ENCODE measurements at regions not wholly inside any gene's neighbourhood (a gene's known extent, or its start where the extent isn't known, plus 50 kb on each side); places are given as distances from the start of the nearest gene placed in this dataset.

DNA sequence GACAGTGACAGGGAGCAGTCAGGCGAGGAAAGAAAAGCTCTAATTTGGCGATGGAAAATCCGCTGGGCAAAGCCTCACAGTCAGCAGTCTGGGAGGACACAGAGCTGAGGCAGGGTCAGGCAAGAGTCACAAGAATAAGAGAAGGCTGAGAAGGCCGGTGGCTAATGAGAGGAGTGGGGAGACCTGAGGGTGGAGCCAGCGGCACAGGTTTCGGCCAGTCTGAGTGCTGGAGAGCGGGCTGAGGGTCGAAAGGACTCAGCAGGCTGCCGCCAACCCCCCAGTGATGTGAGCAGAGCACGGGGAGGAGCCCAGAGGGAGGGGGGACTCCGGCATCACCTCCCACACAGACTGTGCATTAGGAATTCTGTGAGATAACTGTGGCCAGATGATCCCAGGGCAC lies 500.6 kb upstream of the MYT1L start:
- H4K20me1 ChIP-seq (ENCODE audit: insufficient read depth), result no peaks in the 10 kb centered on the region
- H3K36me3 ChIP-seq (ENCODE audit: low read depth), result no peaks in the 10 kb centered on the region
- TF ChIP-seq EZH2 (IDR thresholded peaks at IDR 0.05; ENCODE audit: low read depth), result no peak
- ChIA-PET POLR2A (ENCODE audit: unreplicated experiment) (no interaction called here), CTCF (no interaction called here)
- no peaks in the 10 kb centered on the region for H3K9me2 ChIP-seq (ENCODE audit: insufficient read depth)
- H3K27me3 ChIP-seq (ENCODE audit: insufficient read depth, low read depth), result peaks cover 71% of the 10 kb centered on the region
- no peak for DNase-seq
- H3K27ac ChIP-seq, result no peak overlapping the region
- intact Hi-C loops (cut with micrococcal nuclease; ENCODE audit: unreplicated experiment), result no loop called here
- H3K4me1 ChIP-seq (replicated peaks; ENCODE audit: insufficient read depth), result no peaks in the 10 kb centered on the region
- H3K4me3 ChIP-seq, result no peak overlapping the region
- H3F3A ChIP-seq (ENCODE audit: insufficient read depth, low read depth), result no peaks in the 10 kb centered on the region
- H3K4me2 ChIP-seq, result no peak overlapping the region
- no peaks in the 10 kb centered on the region for H3K9me3 ChIP-seq (ENCODE audit: insufficient read depth, low read depth)
- H3K79me2 ChIP-seq (ENCODE audit: low read depth), result no peaks in the 10 kb centered on the region
- BruUV-seq (replicated peaks), result no TSS peak
- no peak overlapping the region for H2AFZ ChIP-seq

DNA sequence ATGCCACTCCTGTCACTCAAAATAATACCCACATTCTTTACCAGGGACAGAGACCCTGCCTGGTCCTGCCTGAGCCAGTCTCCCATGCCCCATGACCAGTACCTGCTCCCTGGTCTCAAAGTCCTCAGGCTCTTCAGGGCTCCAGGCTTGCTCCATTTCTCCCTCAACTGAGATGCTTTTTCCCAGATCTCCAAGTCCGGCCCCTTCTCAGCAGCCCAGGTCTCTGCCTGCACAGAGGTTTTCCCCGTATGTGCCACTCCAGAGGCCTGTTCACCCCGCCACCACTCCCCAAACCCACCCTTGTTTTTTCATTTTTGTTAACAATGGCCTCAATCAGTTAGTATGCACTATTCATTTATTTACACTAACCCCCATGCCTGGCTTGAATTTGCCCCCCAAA lies 499.5 kb upstream of the MYT1L start:
- POLR2A ChIA-PET (ENCODE audit: unreplicated experiment), result no interaction called here
- Histone ChIP-seq H3K9me2 (ENCODE audit: insufficient read depth) (no peaks in the 10 kb centered on the region), H3K4me3 (no peak overlapping the region), H3K79me2 (ENCODE audit: low read depth) (no peaks in the 10 kb centered on the region), H3K36me3 (ENCODE audit: low read depth) (no peaks in the 10 kb centered on the region), H3K4me2 (no peak overlapping the region), H3K27ac (no peak overlapping the region), H3F3A (ENCODE audit: insufficient read depth, low read depth) (no peaks in the 10 kb centered on the region), H3K27me3 (ENCODE audit: insufficient read depth, low read depth) (peaks cover 82% of the 10 kb centered on the region), H2AFZ (no peak overlapping the region), H4K20me1 (ENCODE audit: insufficient read depth) (no peaks in the 10 kb centered on the region), H3K4me1 (replicated peaks; ENCODE audit: insufficient read depth) (no peaks in the 10 kb centered on the region), H3K9me3 (ENCODE audit: insufficient read depth, low read depth) (no peaks in the 10 kb centered on the region)
- CTCF ChIA-PET, result no interaction called here
- TF ChIP-seq CTCF (conservative IDR thresholded peaks at IDR 0.05) (no peak), EZH2 (IDR thresholded peaks at IDR 0.05; ENCODE audit: low read depth) (no peak)
- DNase-seq, result no peak
- intact Hi-C loops (cut with micrococcal nuclease; ENCODE audit: unreplicated experiment), result no loop called here
- no TSS peak for BruUV-seq (replicated peaks)

DNA sequence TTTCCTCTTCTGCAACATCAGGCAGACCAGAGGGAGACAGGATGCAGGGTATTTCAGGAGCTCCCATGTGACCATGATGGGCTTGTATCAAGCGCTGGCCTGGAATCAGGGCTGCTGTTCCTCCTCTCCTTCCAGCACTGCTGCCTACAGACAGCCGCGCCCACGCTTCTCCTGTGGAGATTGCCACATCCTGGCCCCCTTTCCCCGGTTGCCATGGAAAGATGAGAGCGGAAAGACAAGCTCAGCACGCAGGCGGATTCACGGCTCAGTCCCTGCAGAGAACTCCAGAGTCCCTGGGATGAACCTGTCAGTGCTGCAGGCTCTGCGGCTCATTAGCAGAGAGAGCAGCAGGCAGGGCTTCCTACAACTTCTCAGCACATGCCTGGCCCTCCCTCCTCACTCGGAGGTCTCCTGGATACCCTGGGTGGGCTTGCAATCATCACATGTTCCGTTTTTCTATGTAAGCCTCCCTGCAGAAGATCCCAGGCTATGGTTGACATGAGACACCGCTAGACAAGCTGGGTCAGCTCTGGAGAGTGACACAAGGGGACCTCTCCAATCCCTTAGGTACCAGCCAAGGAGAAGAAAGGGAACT lies 497.8 kb upstream of the MYT1L start:
- Histone ChIP-seq H3K79me2 (ENCODE audit: low read depth) (no peaks in the 10 kb centered on the region), H2AFZ (no peak overlapping the region), H3K36me3 (ENCODE audit: low read depth) (no peaks in the 10 kb centered on the region), H4K20me1 (ENCODE audit: insufficient read depth) (no peaks in the 10 kb centered on the region), H3K4me3 (no peak overlapping the region), H3K4me2 (no peak overlapping the region), H3K9me2 (ENCODE audit: insufficient read depth) (no peaks in the 10 kb centered on the region), H3K4me1 (replicated peaks; ENCODE audit: insufficient read depth) (no peaks in the 10 kb centered on the region), H3K9me3 (ENCODE audit: insufficient read depth, low read depth) (no peaks in the 10 kb centered on the region), H3F3A (ENCODE audit: insufficient read depth, low read depth) (no peaks in the 10 kb centered on the region), H3K27me3 (ENCODE audit: insufficient read depth, low read depth) (peaks cover 93% of the 10 kb centered on the region), H3K27ac (no peak overlapping the region)
- POLR2A ChIA-PET (ENCODE audit: unreplicated experiment), result no interaction called here
- CTCF ChIA-PET, result no interaction called here
- intact Hi-C loops (cut with micrococcal nuclease; ENCODE audit: unreplicated experiment), result no loop called here
- no TSS peak for BruUV-seq (replicated peaks)
- DNase-seq, result no peak
- TF ChIP-seq EZH2 (IDR thresholded peaks at IDR 0.05; ENCODE audit: low read depth) (no peak), CTCF (conservative IDR thresholded peaks at IDR 0.05) (no peak)

DNA sequence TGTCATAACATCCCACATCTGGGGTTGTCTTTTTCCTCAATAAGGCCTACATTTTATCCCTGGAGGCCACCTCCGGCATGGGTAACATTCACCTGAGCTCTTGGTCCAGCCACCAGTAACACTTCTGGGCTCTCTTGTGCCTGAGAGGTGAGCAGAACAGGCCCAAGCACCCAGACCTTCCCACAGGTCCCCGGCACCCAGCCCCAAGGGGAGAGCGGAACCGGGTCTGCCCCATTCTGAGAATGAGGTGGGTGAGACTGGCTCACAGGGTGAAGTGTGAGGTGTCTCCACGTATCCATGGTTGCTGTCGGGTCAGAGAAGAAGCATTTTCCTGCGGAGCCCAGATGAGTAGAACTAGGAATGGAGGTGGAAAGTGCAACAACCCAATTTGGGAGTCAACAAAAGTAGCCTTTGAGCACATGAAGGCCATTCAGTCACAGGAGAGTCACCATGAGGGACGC lies 496.7 kb upstream of the MYT1L start:
- Histone ChIP-seq H3K79me2 (ENCODE audit: low read depth) (no peaks in the 10 kb centered on the region), H3K4me1 (replicated peaks; ENCODE audit: insufficient read depth) (no peaks in the 10 kb centered on the region), H3K4me3 (no peak overlapping the region), H2AFZ (no peak overlapping the region), H3K4me2 (no peak overlapping the region), H3K9me2 (ENCODE audit: insufficient read depth) (no peaks in the 10 kb centered on the region), H4K20me1 (ENCODE audit: insufficient read depth) (no peaks in the 10 kb centered on the region), H3K27me3 (ENCODE audit: insufficient read depth, low read depth) (peaks cover 84% of the 10 kb centered on the region), H3K27ac (no peak overlapping the region), H3K9me3 (ENCODE audit: insufficient read depth, low read depth) (no peaks in the 10 kb centered on the region), H3F3A (ENCODE audit: insufficient read depth, low read depth) (no peaks in the 10 kb centered on the region), H3K36me3 (ENCODE audit: low read depth) (no peaks in the 10 kb centered on the region)
- no TSS peak for BruUV-seq (replicated peaks)
- DNase-seq, result no peak
- TF ChIP-seq CTCF (conservative IDR thresholded peaks at IDR 0.05) (no peak), EZH2 (IDR thresholded peaks at IDR 0.05; ENCODE audit: low read depth) (no peak)
- intact Hi-C loops (cut with micrococcal nuclease; ENCODE audit: unreplicated experiment), result no loop called here
- ChIA-PET POLR2A (ENCODE audit: unreplicated experiment) (no interaction called here), CTCF (no interaction called here)

All from PC-9 (cell line).